PC-3 (cell line): ENCODE measurements at regions not wholly inside any gene's neighbourhood (a gene's known extent, or its start where the extent isn't known, plus 50 kb on each side); places are given as distances from the start of the nearest gene placed in this dataset.

ENCODE experiments used
- ATAC-seq: fragments of 200-7000 bp; cut with Tn5 transposase; 2 replicates; pipeline ENCODE4 v1.9.1; 2020; ENCODE audit warnings: mild to moderate bottlenecking, moderate library complexity
- BruUV-seq: library from RNA; stranded (reverse); fragments of 400-500 nt; replicated peaks from 2 replicates; lab custom pipeline; 2021; lab: Mats Ljungman, UMichigan
- CTCF ChIA-PET: fragments of 300-600 bp; sonication (Branson Sonifier 250); formaldehyde crosslinking; loops from one replicate; lab custom pipeline; 2022; ENCODE audit warnings: antibody characterized with exemption; lab: Charles Lee
- POLR2A ChIA-PET: fragments of 300-600 bp; sonication (Branson Sonifier 250); formaldehyde crosslinking; loops from one replicate; lab custom pipeline; 2022; ENCODE audit warnings: antibody characterized with exemption; ENCODE audit not compliant: unreplicated experiment; lab: Charles Lee
- DNase-seq: peaks from one replicate; pipeline ENCODE4 v3.0.0-alpha.2; 2015
- H2AFZ ChIP-seq: fragments of 300-600 bp; sonication (generic); 2 replicates; pipeline ENCODE4 v1.6.0; 2016; ENCODE audit warnings: antibody characterized with exemption, low read length
- H3F3A ChIP-seq: fragments of 300-600 bp; sonication (generic); one replicate; pipeline ENCODE4 v1.6.0; 2017; ENCODE audit warnings: antibody characterized with exemption, low read length, control low read depth, mild to moderate bottlenecking; ENCODE audit not compliant: unreplicated experiment
- H3K27ac ChIP-seq: fragments of 300-600 bp; sonication (generic); 2 replicates; pipeline ENCODE4 v1.5.1; 2016; ENCODE audit warnings: mild to moderate bottlenecking, low read length
- H3K27me3 ChIP-seq: fragments of 300-600 bp; sonication (generic); 2 replicates; pipeline ENCODE4 v1.6.1; 2016; ENCODE audit warnings: low read length, mixed read lengths
- H3K36me3 ChIP-seq: fragments of 300-600 bp; sonication (generic); 2 replicates; pipeline ENCODE4 v1.6.1; 2016; ENCODE audit warnings: low read depth, mixed run types, low read length, mixed read lengths
- H3K4me1 ChIP-seq: fragments of 300-600 bp; sonication (generic); 2 replicates; pipeline ENCODE4 v1.5.1; 2016; ENCODE audit warnings: low read length; ENCODE audit not compliant: insufficient read depth
- H3K4me2 ChIP-seq: fragments of 300-600 bp; sonication (generic); 2 replicates; pipeline ENCODE4 v1.6.0; 2016; ENCODE audit warnings: low read length
- H3K4me3 ChIP-seq: fragments of 300-600 bp; sonication (generic); 2 replicates; pipeline ENCODE4 v1.5.1; 2016; ENCODE audit warnings: mild to moderate bottlenecking, low read length, mixed read lengths
- H3K79me2 ChIP-seq: fragments of 300-600 bp; sonication (generic); 2 replicates; pipeline ENCODE4 v1.6.1; 2017; ENCODE audit warnings: low read length, mixed read lengths
- H3K9ac ChIP-seq: fragments of 300-600 bp; sonication (generic); 2 replicates; pipeline ENCODE4 v1.6.0; 2016; ENCODE audit warnings: mild to moderate bottlenecking, low read length
- H3K9me2 ChIP-seq: fragments of 300-600 bp; sonication (generic); replicated peaks from 2 replicates; pipeline ENCODE4 v1.6.1; 2016; ENCODE audit warnings: mixed run types, low read length, mixed read lengths
- H3K9me3 ChIP-seq: fragments of 300-600 bp; sonication (generic); 2 replicates; pipeline ENCODE4 v1.6.1; 2016; ENCODE audit warnings: low read length, mixed read lengths
- H4K20me1 ChIP-seq: fragments of 300-600 bp; sonication (generic); 2 replicates; pipeline ENCODE4 v1.6.1; 2016; ENCODE audit warnings: low read length, mixed read lengths
- EZH2 ChIP-seq: fragments of 300-600 bp; sonication (generic); IDR thresholded peaks from one replicate; pipeline ENCODE4 v1.6.1; 2017; ENCODE audit warnings: antibody characterized with exemption, mild to moderate bottlenecking, low read length; ENCODE audit not compliant: unreplicated experiment
- EZH2phosphoT487 ChIP-seq: fragments of 300-600 bp; sonication (generic); IDR thresholded peaks from 2 replicates; pipeline ENCODE4 v1.6.1; 2018; ENCODE audit warnings: mild to moderate bottlenecking, antibody characterized with exemption, low read length, borderline replicate concordance
- intact Hi-C: fragments of 100-400 bp; cut with micrococcal nuclease; formaldehyde crosslinking; loops from 2 replicates; pipeline ENCODE4 v1.9.0; 2023
- TF ChIP-seq, protein P1 (sequence below): fragments of 300-600 bp; sonication (generic); conservative IDR thresholded peaks from 2 replicates; pipeline ENCODE4 v1.5.1; 2017; ENCODE audit warnings: antibody characterized with exemption, low read depth, mild to moderate bottlenecking, low read length

DNA sequence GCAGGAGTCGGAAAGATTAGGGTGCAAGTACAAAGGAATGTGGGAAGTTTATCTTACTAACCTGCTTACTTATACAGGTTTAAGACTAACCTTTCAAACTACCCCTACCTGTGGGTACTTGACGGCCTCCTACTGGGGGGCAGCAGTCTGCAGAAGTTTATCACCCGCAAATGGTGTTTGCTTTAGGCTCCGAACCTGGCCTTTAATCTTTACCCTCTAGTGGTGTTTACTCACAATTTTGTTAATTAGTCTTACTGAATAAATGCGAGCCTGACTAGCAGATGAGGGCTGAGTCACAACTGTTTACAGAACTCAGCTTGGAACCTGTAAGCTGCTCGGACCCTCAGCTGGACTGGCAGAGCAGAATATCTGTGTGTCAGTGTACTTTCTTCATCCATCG is 204.2 kb upstream of the GPRIN3 start:
- BruUV-seq: no TSS peak
- POLR2A ChIA-PET: no interaction called here
- ATAC-seq: no peak

DNA sequence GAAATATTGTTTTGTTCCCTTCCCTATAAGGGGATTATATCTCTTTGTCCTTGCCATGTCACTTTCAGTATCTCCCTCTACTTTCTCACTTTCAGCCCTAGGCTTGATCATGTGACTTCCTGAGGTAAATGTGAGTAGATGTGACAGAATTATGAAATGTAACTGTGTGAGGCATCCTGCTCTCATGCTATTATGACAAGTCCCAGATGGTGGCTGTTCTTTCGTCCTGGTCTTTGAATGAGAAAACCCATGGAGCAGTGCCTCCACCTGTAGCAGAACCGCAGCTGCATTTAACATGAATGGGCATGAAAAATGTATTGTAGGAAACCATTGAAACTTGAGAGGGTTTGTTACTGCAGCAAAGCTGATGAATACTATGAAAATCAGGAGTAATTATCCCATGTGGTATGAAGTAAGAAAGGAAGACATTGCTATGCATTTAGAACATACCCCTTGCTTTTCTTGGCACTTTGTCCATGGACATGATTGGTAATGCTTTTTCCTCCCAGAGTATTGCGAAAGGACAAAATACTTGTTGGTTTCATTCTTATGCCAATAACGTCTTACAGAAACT is 202.2 kb upstream of the GPRIN3 start:
- Histone ChIP-seq H3K9me2 (no peaks in the 10 kb centered on the region), H3K9ac (no peak overlapping the region), H3K27me3 (peaks cover 44% of the 10 kb centered on the region), H4K20me1 (no peaks in the 10 kb centered on the region), H3K79me2 (no peaks in the 10 kb centered on the region), H3K4me1 (no peaks in the 10 kb centered on the region), H3F3A (no peaks in the 10 kb centered on the region), H3K27ac (no peak overlapping the region), H3K4me3 (no peak overlapping the region), H3K4me2 (no peak overlapping the region), H3K9me3 (no peaks in the 10 kb centered on the region), H3K36me3 (no peaks in the 10 kb centered on the region), H2AFZ (no peak overlapping the region)
- intact Hi-C loops: no loop called here
- no peak for ATAC-seq
- no peak for DNase-seq
- POLR2A ChIA-PET: no interaction called here
- no peak for TF ChIP-seq EZH2phosphoT487
- no peak for TF ChIP-seq EZH2
- TF ChIP-seq, protein P1, sequence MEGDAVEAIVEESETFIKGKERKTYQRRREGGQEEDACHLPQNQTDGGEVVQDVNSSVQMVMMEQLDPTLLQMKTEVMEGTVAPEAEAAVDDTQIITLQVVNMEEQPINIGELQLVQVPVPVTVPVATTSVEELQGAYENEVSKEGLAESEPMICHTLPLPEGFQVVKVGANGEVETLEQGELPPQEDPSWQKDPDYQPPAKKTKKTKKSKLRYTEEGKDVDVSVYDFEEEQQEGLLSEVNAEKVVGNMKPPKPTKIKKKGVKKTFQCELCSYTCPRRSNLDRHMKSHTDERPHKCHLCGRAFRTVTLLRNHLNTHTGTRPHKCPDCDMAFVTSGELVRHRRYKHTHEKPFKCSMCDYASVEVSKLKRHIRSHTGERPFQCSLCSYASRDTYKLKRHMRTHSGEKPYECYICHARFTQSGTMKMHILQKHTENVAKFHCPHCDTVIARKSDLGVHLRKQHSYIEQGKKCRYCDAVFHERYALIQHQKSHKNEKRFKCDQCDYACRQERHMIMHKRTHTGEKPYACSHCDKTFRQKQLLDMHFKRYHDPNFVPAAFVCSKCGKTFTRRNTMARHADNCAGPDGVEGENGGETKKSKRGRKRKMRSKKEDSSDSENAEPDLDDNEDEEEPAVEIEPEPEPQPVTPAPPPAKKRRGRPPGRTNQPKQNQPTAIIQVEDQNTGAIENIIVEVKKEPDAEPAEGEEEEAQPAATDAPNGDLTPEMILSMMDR: no peak
- CTCF ChIA-PET: no interaction called here
- no TSS peak for BruUV-seq

More for the DNA sequence above, 204.2 kb upstream of the GPRIN3 start:
- Histone ChIP-seq H3K9me2 (no peaks in the 10 kb centered on the region), H2AFZ (no peak overlapping the region), H3F3A (no peaks in the 10 kb centered on the region), H3K79me2 (no peaks in the 10 kb centered on the region), H3K9me3 (no peaks in the 10 kb centered on the region), H3K4me2 (no peak overlapping the region), H3K27ac (no peak overlapping the region), H3K4me1 (no peaks in the 10 kb centered on the region), H4K20me1 (no peaks in the 10 kb centered on the region), H3K27me3 (peaks cover 62% of the 10 kb centered on the region), H3K4me3 (no peak overlapping the region), H3K36me3 (no peaks in the 10 kb centered on the region), H3K9ac (no peak overlapping the region)
- intact Hi-C loops: no loop called here
- no peak for TF ChIP-seq EZH2
- no peak for TF ChIP-seq EZH2phosphoT487
- TF ChIP-seq, protein P1: no peak
- CTCF ChIA-PET: no interaction called here
- DNase-seq: no peak

- no peak for DNase-seq
- no peak overlapping the region for H3K4me2 ChIP-seq
- H3K36me3 ChIP-seq: no peaks in the 10 kb centered on the region
- no peak overlapping the region for H2AFZ ChIP-seq
- no peaks in the 10 kb centered on the region for H3K4me1 ChIP-seq
- CTCF ChIA-PET: no interaction called here
- ATAC-seq: no peak
- H3K9me2 ChIP-seq: no peaks in the 10 kb centered on the region
- POLR2A ChIA-PET: no interaction called here
- no TSS peak for BruUV-seq
- H3K9me3 ChIP-seq: no peaks in the 10 kb centered on the region
- no peaks in the 10 kb centered on the region for H3K79me2 ChIP-seq
- H3K27me3 ChIP-seq: peaks cover 17% of the 10 kb centered on the region
- no peak overlapping the region for H3K27ac ChIP-seq
- intact Hi-C loops: no loop called here
- no peak overlapping the region for H3K4me3 ChIP-seq
- H3F3A ChIP-seq: no peaks in the 10 kb centered on the region
- TF ChIP-seq EZH2: no peak
- no peak for TF ChIP-seq EZH2phosphoT487
- TF ChIP-seq, protein P1: no peak
- no peaks in the 10 kb centered on the region for H4K20me1 ChIP-seq
- H3K9ac ChIP-seq: no peak overlapping the region
Measured at GRCh38 chr4:89506866-89507491, 199.4 kb upstream of the GPRIN3 start.
